Activated CD8-positive, alpha-beta memory T cell treated with anti-CD3 and anti-CD28 coated beads for 4 hours (primary cell): ENCODE measurements at regions not wholly inside any gene's neighbourhood (a gene's known extent, or its start where the extent isn't known, plus 50 kb on each side); places are given as distances from the start of the nearest gene placed in this dataset.

ENCODE experiments used
- DNase-seq, 2 donors: peaks; one replicate each; pipeline ENCODE4 v3.0.0-alpha.2; 2020; ENCODE audit warnings: low read depth in 2 of 2

- DNase-seq, result no peak
Observed at GRCh38 chr1:87718241-87718950, 389.7 kb downstream of the LMO4 start.

GRCh38 chr1:87719658-87720057, 391.0 kb downstream of the LMO4 start:
- no peak for DNase-seq

- DNase-seq, result no peak
Observed at GRCh38 chr1:87720561-87720960, 391.9 kb downstream of the LMO4 start.

- no peak for DNase-seq
Observed at GRCh38 chr1:87723193-87723592, 394.5 kb downstream of the LMO4 start.

- DNase-seq, result no peak
Observed at GRCh38 chr1:87728169-87728568, 399.5 kb downstream of the LMO4 start.

- DNase-seq, result no peak
Observed at GRCh38 chr1:87730274-87731216, 401.9 kb downstream of the LMO4 start.

- DNase-seq, result no peak
Observed at GRCh38 chr1:87733386-87733785, 404.7 kb downstream of the LMO4 start.

GRCh38 chr1:87735750-87736149, 407.1 kb downstream of the LMO4 start:
- DNase-seq, result no peak

- no peak for DNase-seq
Observed at GRCh38 chr1:87739141-87739540, 410.5 kb downstream of the LMO4 start.

- no peak for DNase-seq
Observed at GRCh38 chr1:87739704-87740103, 411.0 kb downstream of the LMO4 start.

GRCh38 chr1:87743256-87743655, 414.6 kb downstream of the LMO4 start:
- no peak for DNase-seq

GRCh38 chr1:87744056-87744455, 415.4 kb downstream of the LMO4 start:
- no peak for DNase-seq

GRCh38 chr1:87744763-87745162, 416.1 kb downstream of the LMO4 start:
- no peak for DNase-seq

- no peak for DNase-seq
Observed at GRCh38 chr1:87753366-87753765, 424.7 kb downstream of the LMO4 start.

- no peak for DNase-seq
Observed at GRCh38 chr1:87754139-87754538, 425.5 kb downstream of the LMO4 start.

GRCh38 chr1:87757676-87758075, 429.0 kb downstream of the LMO4 start:
- DNase-seq, result no peak

GRCh38 chr1:87759421-87760087, 430.9 kb downstream of the LMO4 start:
- DNase-seq, result no peak

GRCh38 chr1:87760155-87760554, 431.5 kb downstream of the LMO4 start:
- no peak for DNase-seq

GRCh38 chr1:87760654-87761053, 432.0 kb downstream of the LMO4 start:
- DNase-seq, result no peak

- DNase-seq, result no peak
Observed at GRCh38 chr1:87763483-87763882, 434.8 kb downstream of the LMO4 start.

GRCh38 chr1:87765057-87765680, 436.5 kb downstream of the LMO4 start:
- DNase-seq, result no peak

- DNase-seq, result no peak
Observed at GRCh38 chr1:87765681-87766070, 437.0 kb downstream of the LMO4 start.
